Hematopoietic multipotent progenitor cell treated with erythropoietin and hydrocortisone succinate and interleukin-3 and kit ligand, for 6 days (in vitro differentiated cells): ENCODE measurements at regions not wholly inside any gene's neighbourhood (a gene's known extent, or its start where the extent isn't known, plus 50 kb on each side); places are given as distances from the start of the nearest gene placed in this dataset.
A peak's percentile ranks its signal among the peaks of the same experiment; 100 is the strongest.

Source experiments
- DNase-seq: peaks from one replicate; pipeline ENCODE4 v3.0.0-alpha.2; 2015

DNA sequence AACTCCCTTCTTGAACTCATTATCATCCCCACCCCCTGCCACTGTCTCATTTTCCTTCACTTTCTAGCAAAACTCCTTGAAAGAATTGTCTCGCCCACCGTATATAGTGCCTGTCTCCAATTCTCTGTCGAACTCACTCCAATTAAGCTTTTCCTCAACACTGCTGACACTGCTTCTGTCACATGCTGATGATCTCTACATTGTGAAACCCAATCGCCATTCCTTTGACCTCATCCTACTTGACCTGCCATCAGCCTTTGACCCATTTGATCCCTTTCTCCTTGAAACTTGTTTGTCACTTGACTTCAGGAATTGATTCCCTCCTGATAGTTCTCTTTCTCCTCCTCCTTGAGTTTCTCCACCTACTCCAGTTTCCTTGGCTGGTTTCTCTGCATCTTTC, 54.8 kb downstream of the CCDC71L start:
- no peak for DNase-seq

DNA sequence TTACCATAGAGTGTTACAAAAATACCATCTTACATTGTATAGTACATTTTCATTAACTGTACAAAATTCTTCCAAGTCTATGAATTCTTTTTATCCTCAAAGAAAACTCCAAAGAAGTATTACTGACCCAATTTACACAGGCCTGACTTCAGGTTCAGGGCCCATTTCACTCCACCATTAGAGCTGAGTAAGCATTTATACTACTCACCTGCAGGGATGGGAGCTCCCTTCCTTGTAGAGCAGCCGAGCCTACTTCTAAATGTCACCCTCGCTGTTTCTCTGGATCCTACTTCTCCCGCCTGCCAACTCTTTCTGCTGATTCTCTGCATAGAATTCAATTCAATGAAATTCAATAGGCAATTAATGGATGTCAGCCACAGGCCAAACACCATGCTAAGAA, 56.0 kb downstream of the CCDC71L start:
- no peak for DNase-seq

GRCh38 chr7:106604303-106604924, 56.5 kb downstream of the CCDC71L start:
- DNase-seq = peak; percentile 29

GRCh38 chr7:106603346-106603745, 57.6 kb downstream of the CCDC71L start:
- no peak for DNase-seq

DNA sequence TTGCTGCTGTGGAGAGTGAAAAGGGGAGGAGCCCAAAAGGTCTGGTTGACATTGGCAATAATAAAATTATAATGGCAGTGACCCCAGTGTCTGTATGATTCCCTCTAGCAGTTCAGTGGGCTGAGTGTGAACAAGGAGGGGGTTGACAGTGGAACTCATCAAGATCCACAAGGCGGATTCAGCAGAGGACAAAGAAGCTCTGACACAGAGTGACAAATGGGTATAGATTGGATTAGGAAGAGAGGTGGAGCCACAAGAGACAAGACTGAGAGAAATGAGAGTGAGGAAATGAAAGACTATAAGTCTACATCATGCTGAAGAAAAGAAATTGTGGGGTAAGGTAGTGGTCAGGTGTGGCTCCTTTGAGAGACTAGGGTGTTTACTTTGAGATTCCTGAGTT, 58.9 kb downstream of the CCDC71L start:
- DNase-seq = no peak

- DNase-seq = peak; percentile 26
Observed at GRCh38 chr7:106600569-106601373, 60.2 kb downstream of the CCDC71L start.

DNA sequence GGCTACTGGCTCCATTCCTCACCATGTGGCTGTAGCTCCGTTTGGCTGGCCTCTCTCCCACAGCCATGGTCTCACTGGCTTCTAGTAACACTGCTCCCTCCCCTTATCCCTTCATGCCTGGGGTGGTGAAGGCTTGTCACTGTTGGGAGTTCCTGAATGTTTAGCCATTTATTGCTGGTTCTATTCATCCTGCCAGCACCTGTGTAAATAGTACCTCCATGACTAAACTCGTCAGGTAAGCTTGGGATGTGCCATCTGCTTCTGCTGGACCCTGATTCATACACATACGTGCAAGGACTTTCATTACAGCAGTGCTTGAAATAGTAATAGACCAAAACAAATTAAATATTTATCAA, 61.6 kb downstream of the CCDC71L start:
- DNase-seq = no peak

GRCh38 chr7:106598663-106599342, 62.2 kb downstream of the CCDC71L start:
- DNase-seq = peak; percentile 96

DNA sequence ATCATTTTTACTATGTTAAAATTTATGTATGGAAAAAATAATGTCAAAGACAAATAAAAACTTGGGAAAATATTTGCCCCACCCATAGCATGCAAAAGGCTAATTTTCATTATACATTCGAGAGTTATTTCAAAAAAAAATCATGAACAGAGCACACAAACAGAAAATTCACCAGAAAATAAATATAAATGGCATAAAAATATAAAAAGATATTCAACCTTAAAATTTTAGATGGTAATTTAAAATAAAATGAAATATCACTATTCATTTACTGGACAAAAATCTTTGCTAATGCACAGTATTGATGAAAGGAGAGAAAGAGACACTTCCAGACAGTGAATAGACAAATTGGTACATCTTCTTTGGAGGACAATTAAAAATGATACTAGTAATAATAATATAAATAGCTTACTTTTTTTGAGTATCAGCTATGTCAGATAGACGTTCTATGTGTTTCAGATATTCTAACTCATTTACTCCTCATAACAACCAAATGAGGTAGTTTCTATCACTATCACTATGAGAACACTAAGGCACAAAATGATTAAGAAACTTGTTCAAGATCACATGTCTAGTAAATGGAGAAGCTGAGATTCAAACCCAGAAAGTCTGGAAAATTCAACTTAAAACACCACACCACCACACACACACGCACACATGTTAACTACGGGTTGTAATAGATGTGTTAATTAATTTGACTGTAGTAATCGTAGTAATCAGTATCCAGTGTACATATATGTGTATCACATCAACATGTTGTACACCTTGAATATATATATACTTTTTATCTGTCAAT, 63.0 kb downstream of the CCDC71L start:
- no peak for DNase-seq

DNA sequence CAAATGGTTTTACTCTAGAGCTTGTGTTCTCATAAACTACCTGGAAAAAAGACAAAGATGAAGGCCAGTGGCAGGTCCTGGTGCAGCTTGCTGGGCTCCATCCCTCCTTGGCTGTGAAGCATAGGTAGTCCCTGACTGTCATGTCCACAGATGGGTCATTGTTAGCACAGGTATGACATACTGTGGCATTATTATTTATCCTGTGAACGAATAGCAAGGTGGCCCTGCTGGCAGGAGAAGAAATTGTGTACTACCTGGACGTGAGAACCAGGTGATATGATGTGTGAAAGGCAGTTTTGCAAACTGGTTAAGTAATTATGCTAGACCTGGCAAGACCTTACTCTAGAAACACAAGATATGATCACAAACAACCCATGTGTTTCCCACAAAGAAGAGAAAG, 63.9 kb downstream of the CCDC71L start:
- DNase-seq = no peak

DNA sequence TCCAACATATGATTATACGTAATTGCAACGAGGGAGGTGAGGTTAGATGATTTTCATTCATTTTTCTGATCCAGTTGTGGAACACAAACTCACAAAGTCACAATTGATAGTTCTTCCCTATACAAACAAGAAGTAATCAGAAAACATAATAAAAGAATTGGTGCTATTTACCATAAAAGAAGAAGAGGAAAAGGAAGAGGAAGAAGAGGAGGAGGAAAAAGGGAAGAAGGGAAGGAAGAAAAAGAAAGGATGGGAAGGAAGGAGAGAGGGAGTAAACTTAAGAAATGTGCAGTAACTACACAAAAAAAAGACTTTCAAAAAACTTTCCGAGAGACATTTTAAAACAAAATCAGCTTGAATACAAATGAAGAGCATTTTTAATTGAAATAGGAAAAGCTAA, 65.0 kb downstream of the CCDC71L start:
- DNase-seq = no peak

GRCh38 chr7:106593028-106593417, 67.9 kb downstream of the CCDC71L start:
- no peak for DNase-seq

- no peak for DNase-seq
Observed at GRCh38 chr7:106592282-106593027, 68.5 kb downstream of the CCDC71L start.

DNA sequence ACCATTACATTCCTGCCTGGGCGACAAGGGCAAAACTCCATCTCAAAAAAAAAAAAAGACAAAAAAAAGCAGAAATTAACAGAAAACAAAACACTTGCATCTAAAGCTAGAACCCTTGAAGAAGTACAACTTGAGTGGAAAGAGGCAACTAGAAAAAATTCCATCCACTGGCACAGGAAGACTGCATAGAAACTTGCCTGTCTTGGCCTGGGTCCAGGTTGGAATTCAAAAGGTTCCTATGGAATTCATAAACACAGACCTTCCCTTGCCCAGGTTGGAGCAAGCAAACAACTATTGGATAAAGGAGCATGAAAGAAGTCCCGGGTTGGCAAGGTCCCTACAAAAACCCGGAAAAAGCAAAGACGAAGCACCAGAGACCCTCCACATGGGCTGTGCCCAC, 69.8 kb downstream of the CCDC71L start:
- no peak for DNase-seq

DNA sequence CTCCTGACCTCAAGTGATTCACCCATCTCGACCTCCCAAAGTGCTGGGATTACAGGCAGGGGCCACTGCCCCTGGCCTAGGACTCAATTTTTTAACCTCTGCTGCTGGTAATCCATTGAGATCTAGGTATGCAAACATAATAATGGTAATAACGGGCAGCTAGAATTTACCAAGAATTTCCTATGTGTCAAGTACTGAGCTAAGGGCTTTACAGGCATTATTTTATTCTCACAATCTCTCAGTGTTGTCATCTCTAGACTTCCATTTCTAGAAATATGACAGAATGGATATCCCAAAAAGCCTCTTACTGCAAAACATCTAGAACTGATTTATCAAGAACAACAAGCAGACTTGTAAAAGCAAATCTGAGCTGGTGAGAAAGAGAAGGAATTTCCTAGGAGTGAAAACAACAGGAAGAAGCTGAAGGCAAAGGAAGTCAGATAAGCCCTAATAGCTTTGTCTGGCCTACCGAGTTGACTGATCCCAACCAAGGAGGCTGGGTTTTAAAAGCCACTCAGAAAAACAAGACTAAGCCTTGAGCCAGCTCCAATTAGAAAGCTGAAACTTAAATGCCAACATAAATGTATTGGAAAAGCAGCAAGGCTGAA, 70.6 kb downstream of the CCDC71L start:
- no peak for DNase-seq

- no peak for DNase-seq
Observed at GRCh38 chr7:106589198-106589879, 71.6 kb downstream of the CCDC71L start.

DNA sequence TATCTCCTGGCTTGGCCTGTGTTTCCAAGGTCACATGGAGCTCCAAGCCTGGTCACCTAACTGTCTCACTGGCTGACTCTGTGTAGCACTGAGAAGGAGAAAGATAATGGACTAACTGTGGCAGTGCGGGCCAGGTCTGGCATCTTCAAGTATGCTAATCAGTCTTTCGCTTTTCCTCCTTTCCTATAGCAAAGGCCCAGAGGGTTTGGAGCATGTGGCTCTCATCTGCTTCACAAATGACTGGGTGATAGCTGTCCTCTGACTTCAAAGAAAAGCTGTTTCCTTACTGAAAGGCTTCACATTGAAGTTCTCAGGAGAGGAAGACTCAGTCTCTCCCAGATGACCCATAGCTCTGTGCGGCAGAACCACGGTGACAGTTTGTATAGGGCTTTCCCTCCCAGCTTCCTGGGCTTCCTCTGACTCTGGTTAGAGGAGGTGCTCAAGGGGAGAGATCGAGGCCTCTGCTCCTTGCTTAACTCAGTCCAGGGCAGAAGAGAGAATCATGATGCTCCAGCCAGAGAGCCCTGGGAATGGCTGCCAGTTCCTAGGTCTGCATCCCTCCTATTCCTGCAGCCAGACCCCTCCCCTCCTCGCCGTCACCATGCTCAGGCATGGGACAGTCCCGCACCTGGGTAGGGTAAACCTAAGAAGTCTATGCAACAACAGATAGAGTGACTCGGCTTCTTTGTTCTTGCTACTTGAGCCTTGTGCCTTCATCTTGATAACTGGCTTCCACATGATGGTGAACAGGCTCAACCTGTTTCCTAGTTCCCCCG, 72.3 kb downstream of the CCDC71L start:
- peak; percentile 15 for DNase-seq

GRCh38 chr7:106584914-106585759, 75.8 kb downstream of the CCDC71L start:
- no peak for DNase-seq
